ENCODE measurements at regions not wholly inside any gene's neighbourhood (a gene's known extent, or its start where the extent isn't known, plus 50 kb on each side); places are given as distances from the start of the nearest gene placed in this dataset.

- no peak for TF ChIP-seq CTCF (IDR thresholded peaks at IDR 0.05 in 8 of 11, conservative IDR thresholded peaks at IDR 0.05 in 3 of 11)
- TF ChIP-seq POLR2A (IDR thresholded peaks at IDR 0.05): no peak
Observed at GRCh38 chr16:5870886-5871691, 773.5 kb upstream of the EEF2KMT start.
